HG03442 (cell line): ENCODE measurements at regions not wholly inside any gene's neighbourhood (a gene's known extent, or its start where the extent isn't known, plus 50 kb on each side); places are given as distances from the start of the nearest gene placed in this dataset.
"Not testable (repeated sequence)": the region's sequence is repeated elsewhere in the genome, so short reads cannot be mapped to it uniquely, and the experiment has no call there.

Experiments used
- ATAC-seq: cut with Tn5 transposase; IDR thresholded peaks from one replicate; pipeline ENCODE4 v1.9.1; 2021; ENCODE audit warnings: mild to moderate bottlenecking, moderate library complexity; ENCODE audit not compliant: unreplicated experiment

GRCh38 chr11:106479646-106480045 lies 402.2 kb downstream of the AASDHPPT start:
- no peak for ATAC-seq

GRCh38 chr11:106480581-106481190 lies 403.2 kb downstream of the AASDHPPT start:
- no peak for ATAC-seq

GRCh38 chr11:106482917-106483785 lies 405.7 kb downstream of the AASDHPPT start:
- no peak for ATAC-seq

DNA sequence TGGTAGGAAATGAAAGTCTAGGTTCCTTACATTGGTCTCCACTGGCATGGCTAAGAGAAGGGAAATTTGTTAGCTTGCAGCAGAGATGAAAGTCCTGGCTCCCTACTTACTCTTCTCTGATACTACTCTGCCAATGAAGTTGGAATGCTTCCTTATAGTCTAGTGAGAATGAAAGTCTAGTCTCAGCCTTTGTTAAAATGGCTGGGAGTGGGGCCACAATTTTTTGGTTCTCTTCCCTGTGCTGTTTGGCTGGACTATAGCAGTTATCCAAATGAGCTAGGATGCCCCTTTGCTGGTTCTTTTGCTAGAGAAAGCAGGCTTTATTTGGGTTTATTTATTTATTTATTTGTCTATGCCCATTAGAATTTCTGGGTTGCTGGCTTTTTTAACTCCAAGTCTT lies 414.3 kb downstream of the AASDHPPT start:
- no peak for ATAC-seq

DNA sequence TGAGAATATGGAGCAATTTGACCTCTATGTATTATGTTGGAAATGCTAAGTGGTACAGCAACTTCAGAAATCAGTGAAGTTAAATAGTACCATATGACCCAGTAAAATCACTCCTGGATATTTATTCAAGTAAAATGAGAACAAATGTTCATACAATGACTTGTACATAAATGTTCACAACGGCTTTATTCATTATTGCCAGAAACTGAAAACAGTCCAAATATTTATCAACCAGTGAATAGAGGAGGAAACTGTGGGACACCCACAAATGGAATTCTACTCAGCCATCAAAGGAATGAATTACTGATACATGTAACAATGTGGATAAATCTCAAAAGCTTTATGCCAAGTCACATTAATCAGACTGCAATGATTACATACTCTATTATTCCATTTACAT lies 416.3 kb downstream of the AASDHPPT start:
- no peak for ATAC-seq

GRCh38 chr11:106495046-106495445 lies 417.6 kb downstream of the AASDHPPT start:
- no peak for ATAC-seq

DNA sequence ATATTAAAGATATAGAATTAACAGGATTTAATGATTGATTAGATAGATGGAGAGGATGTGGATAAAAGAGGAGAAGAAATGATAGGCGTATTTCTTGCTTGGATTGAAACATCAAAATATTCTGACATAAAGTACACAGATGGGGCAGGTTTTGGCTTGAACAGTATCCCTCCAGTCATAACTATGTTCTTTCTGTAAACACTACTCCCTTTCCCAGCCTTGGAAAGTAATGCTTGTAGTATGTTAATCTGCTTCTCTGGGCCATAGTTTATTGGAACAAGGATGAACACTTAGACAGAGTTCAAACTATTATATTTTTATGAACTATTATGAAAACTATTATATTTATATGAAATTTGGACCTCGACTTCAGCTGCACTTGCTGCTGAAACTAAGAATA lies 419.2 kb downstream of the AASDHPPT start:
- no peak for ATAC-seq

DNA sequence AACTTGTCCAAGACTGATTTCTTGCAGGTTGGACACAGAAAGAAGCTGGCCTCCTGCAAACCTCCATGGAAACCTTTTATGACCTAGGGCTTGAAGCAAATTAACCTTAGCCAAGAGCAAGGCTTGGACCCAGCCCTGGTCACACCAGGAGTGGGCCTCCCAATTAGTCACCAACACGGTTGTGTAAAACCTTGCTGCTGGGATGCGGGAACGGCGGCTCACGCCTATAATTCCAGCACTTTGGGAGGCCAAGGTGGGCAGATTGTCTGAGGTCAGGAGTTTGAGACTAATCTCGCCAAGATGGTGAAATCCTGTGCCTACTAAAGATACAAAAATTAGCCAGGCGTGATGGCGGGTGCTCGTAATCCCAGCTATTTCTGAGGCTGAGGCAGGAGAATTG lies 419.9 kb downstream of the AASDHPPT start:
- ATAC-seq = no peak

- no peak for ATAC-seq
Observed at GRCh38 chr11:106497822-106498221, 420.4 kb downstream of the AASDHPPT start.

GRCh38 chr11:106503901-106504300 lies 426.4 kb downstream of the AASDHPPT start:
- ATAC-seq = no peak

GRCh38 chr11:106507645-106508306 lies 430.3 kb downstream of the AASDHPPT start:
- no peak for ATAC-seq

DNA sequence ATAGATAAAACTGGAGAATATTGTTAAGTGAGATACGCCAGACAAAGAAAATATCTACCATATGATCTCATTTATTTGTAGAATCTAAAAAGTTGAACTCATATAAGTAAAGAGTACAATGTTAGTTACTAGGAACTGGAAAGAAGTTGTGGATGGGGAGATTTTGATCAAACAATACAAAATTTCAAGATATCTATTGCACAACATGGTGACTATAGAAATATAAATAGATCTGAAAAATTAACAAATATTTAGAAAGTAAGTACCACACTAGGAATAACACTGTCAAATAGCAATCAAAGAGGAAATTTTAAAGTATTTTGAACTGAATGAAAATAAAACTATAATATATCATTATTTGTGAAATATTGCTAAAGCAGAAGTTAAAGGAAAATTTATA lies 437.2 kb downstream of the AASDHPPT start:
- ATAC-seq = no peak

- no peak for ATAC-seq
Observed at GRCh38 chr11:106517426-106517825, 440.0 kb downstream of the AASDHPPT start.

- ATAC-seq = no peak
Observed at GRCh38 chr11:106520146-106520912, 442.9 kb downstream of the AASDHPPT start.

- ATAC-seq = no peak
Observed at GRCh38 chr11:106520920-106521319, 443.5 kb downstream of the AASDHPPT start.

- no peak for ATAC-seq
Observed at GRCh38 chr11:106523171-106523570, 445.7 kb downstream of the AASDHPPT start.

GRCh38 chr11:106523921-106524320 lies 446.5 kb downstream of the AASDHPPT start:
- ATAC-seq = no peak

GRCh38 chr11:106524436-106524835 lies 447.0 kb downstream of the AASDHPPT start:
- ATAC-seq = no peak

DNA sequence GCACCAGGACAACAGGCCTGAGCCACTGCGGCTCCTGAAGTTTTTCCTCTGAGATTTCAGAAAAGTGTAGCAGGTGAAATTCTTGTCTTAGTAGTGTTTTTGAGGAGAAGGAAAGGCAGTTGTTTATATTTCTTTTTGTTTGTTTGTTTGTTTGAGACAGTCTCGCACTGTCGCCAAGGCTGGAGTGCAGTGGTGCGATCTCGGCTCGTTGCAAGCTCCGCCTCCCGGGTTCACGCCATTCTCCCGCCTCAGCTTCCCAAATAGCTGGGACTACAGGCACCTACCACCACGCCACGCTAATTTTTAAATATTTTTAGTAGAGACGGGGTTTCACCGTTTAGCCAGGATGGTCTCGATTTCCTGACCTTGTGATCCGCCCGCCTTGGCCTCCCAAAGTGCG lies 454.2 kb downstream of the AASDHPPT start:
- not testable (repeated sequence) for ATAC-seq

GRCh38 chr11:106533046-106533445 lies 455.6 kb downstream of the AASDHPPT start:
- ATAC-seq = no peak

DNA sequence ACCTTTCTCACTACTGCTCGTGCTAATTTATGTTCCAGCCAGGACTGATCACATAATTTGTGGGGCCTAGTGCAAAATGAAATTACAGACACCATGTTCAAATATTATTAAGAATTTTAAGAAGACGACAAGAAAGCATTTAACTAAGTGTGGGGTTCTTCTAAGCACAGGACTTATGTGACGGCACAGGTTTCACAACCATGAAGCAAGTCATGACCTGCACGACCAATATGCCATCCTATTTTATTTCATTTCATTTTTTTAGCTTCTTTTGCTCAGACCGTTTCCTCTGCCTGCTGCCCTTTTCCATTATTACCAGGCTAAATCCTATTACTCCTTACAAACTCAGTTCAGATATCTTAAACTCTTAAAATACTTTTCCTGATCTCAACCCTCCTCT lies 462.5 kb downstream of the AASDHPPT start:
- ATAC-seq = no peak
